ENCODE measurements at regions not wholly inside any gene's neighbourhood (a gene's known extent, or its start where the extent isn't known, plus 50 kb on each side); places are given as distances from the start of the nearest gene placed in this dataset.

- H3K4me1 Mint-ChIP-seq (ENCODE audit: low read depth) = peaks cover 5% of the 10 kb centered on the region
- peaks cover 33% of the 10 kb centered on the region for H3K27me3 Mint-ChIP-seq (ENCODE audit: low read depth)
- no peaks in the 10 kb centered on the region for H3K9me3 Mint-ChIP-seq
- H3K27ac Mint-ChIP-seq = no peak overlapping the region
- no peaks in the 10 kb centered on the region for H3K36me3 Mint-ChIP-seq (ENCODE audit: low read depth)
- no peak for DNase-seq (ENCODE audit: low spot score)
- no peak overlapping the region for H3K4me3 Mint-ChIP-seq
Observed at GRCh38 chr1:172944931-172945330, 105.8 kb downstream of the TNFSF18 start.

GRCh38 chr1:172946814-172947507, 103.8 kb downstream of the TNFSF18 start:
- Mint-ChIP-seq H3K36me3 (ENCODE audit: low read depth) (no peaks in the 10 kb centered on the region), H3K27me3 (ENCODE audit: low read depth) (peaks cover 34% of the 10 kb centered on the region), H3K4me1 (ENCODE audit: low read depth) (peaks cover 5% of the 10 kb centered on the region), H3K9me3 (no peaks in the 10 kb centered on the region), H3K4me3 (no peak overlapping the region), H3K27ac (no peak overlapping the region)
- DNase-seq (ENCODE audit: low spot score) = no peak

GRCh38 chr1:172948457-172948856, 102.3 kb downstream of the TNFSF18 start:
- Mint-ChIP-seq H3K4me1 (ENCODE audit: low read depth) (peaks cover 5% of the 10 kb centered on the region), H3K4me3 (no peak overlapping the region), H3K27ac (no peak overlapping the region), H3K36me3 (ENCODE audit: low read depth) (no peaks in the 10 kb centered on the region), H3K9me3 (no peaks in the 10 kb centered on the region), H3K27me3 (ENCODE audit: low read depth) (peaks cover 40% of the 10 kb centered on the region)
- DNase-seq (ENCODE audit: low spot score) = no peak

- Mint-ChIP-seq H3K36me3 (ENCODE audit: low read depth) (no peaks in the 10 kb centered on the region), H3K4me1 (ENCODE audit: low read depth) (peaks cover 5% of the 10 kb centered on the region), H3K27me3 (ENCODE audit: low read depth) (peaks cover 41% of the 10 kb centered on the region), H3K27ac (no peak overlapping the region), H3K9me3 (no peaks in the 10 kb centered on the region), H3K4me3 (no peak overlapping the region)
- no peak for DNase-seq (ENCODE audit: low spot score)
Observed at GRCh38 chr1:172949096-172949495, 101.6 kb downstream of the TNFSF18 start.

GRCh38 chr1:172950528-172950927, 100.2 kb downstream of the TNFSF18 start:
- Mint-ChIP-seq H3K4me1 (ENCODE audit: low read depth) (peaks cover 5% of the 10 kb centered on the region), H3K9me3 (no peaks in the 10 kb centered on the region), H3K27ac (no peak overlapping the region), H3K27me3 (ENCODE audit: low read depth) (peaks cover 38% of the 10 kb centered on the region), H3K36me3 (ENCODE audit: low read depth) (no peaks in the 10 kb centered on the region), H3K4me3 (no peak overlapping the region)
- DNase-seq (ENCODE audit: low spot score) = no peak

GRCh38 chr1:172951730-172952365, 98.9 kb downstream of the TNFSF18 start:
- no peak for DNase-seq (ENCODE audit: low spot score)
- H3K27ac Mint-ChIP-seq = no peak overlapping the region
- H3K27me3 Mint-ChIP-seq (ENCODE audit: low read depth) = peaks cover 39% of the 10 kb centered on the region
- H3K4me3 Mint-ChIP-seq = no peak overlapping the region
- no peaks in the 10 kb centered on the region for H3K36me3 Mint-ChIP-seq (ENCODE audit: low read depth)
- H3K4me1 Mint-ChIP-seq (ENCODE audit: low read depth) = peaks cover 5% of the 10 kb centered on the region
- no peaks in the 10 kb centered on the region for H3K9me3 Mint-ChIP-seq

GRCh38 chr1:172952516-172952915, 98.2 kb downstream of the TNFSF18 start:
- no peak overlapping the region for H3K4me3 Mint-ChIP-seq
- no peaks in the 10 kb centered on the region for H3K9me3 Mint-ChIP-seq
- DNase-seq (ENCODE audit: low spot score) = no peak
- no peaks in the 10 kb centered on the region for H3K36me3 Mint-ChIP-seq (ENCODE audit: low read depth)
- peaks cover 43% of the 10 kb centered on the region for H3K27me3 Mint-ChIP-seq (ENCODE audit: low read depth)
- H3K27ac Mint-ChIP-seq = no peak overlapping the region
- peaks cover 3% of the 10 kb centered on the region for H3K4me1 Mint-ChIP-seq (ENCODE audit: low read depth)

GRCh38 chr1:172954476-172955150, 96.1 kb downstream of the TNFSF18 start:
- Mint-ChIP-seq H3K4me1 (ENCODE audit: low read depth) (no peaks in the 10 kb centered on the region), H3K9me3 (no peaks in the 10 kb centered on the region), H3K27ac (no peak overlapping the region), H3K36me3 (ENCODE audit: low read depth) (no peaks in the 10 kb centered on the region), H3K27me3 (ENCODE audit: low read depth) (peaks cover 32% of the 10 kb centered on the region), H3K4me3 (no peak overlapping the region)
- DNase-seq (ENCODE audit: low spot score) = no peak

GRCh38 chr1:172955161-172955815, 95.5 kb downstream of the TNFSF18 start:
- Mint-ChIP-seq H3K36me3 (ENCODE audit: low read depth) (no peaks in the 10 kb centered on the region), H3K9me3 (no peaks in the 10 kb centered on the region), H3K4me3 (no peak overlapping the region), H3K27me3 (ENCODE audit: low read depth) (peaks cover 35% of the 10 kb centered on the region), H3K27ac (no peak overlapping the region), H3K4me1 (ENCODE audit: low read depth) (no peaks in the 10 kb centered on the region)
- no peak for DNase-seq (ENCODE audit: low spot score)

GRCh38 chr1:172956871-172957270, 93.9 kb downstream of the TNFSF18 start:
- no peaks in the 10 kb centered on the region for H3K9me3 Mint-ChIP-seq
- DNase-seq (ENCODE audit: low spot score) = no peak

GRCh38 chr1:172957491-172957890, 93.2 kb downstream of the TNFSF18 start:
- H3K27ac Mint-ChIP-seq = no peak overlapping the region
- H3K36me3 Mint-ChIP-seq (ENCODE audit: low read depth) = no peaks in the 10 kb centered on the region
- no peak for DNase-seq (ENCODE audit: low spot score)
- H3K4me1 Mint-ChIP-seq (ENCODE audit: low read depth) = no peaks in the 10 kb centered on the region
- H3K27me3 Mint-ChIP-seq (ENCODE audit: low read depth) = peaks cover 38% of the 10 kb centered on the region
- no peak overlapping the region for H3K4me3 Mint-ChIP-seq
- no peaks in the 10 kb centered on the region for H3K9me3 Mint-ChIP-seq

More at GRCh38 chr1:172956871-172957270, 93.9 kb downstream of the TNFSF18 start:
- H3K4me3 Mint-ChIP-seq = no peak overlapping the region
- H3K4me1 Mint-ChIP-seq (ENCODE audit: low read depth) = no peaks in the 10 kb centered on the region
- peaks cover 40% of the 10 kb centered on the region for H3K27me3 Mint-ChIP-seq (ENCODE audit: low read depth)
- H3K36me3 Mint-ChIP-seq (ENCODE audit: low read depth) = no peaks in the 10 kb centered on the region
- no peak overlapping the region for H3K27ac Mint-ChIP-seq

GRCh38 chr1:172959571-172959970, 91.2 kb downstream of the TNFSF18 start:
- Mint-ChIP-seq H3K9me3 (no peaks in the 10 kb centered on the region), H3K27ac (no peak overlapping the region), H3K4me3 (no peak overlapping the region), H3K27me3 (ENCODE audit: low read depth) (peaks cover 43% of the 10 kb centered on the region), H3K4me1 (ENCODE audit: low read depth) (no peaks in the 10 kb centered on the region), H3K36me3 (ENCODE audit: low read depth) (no peaks in the 10 kb centered on the region)
- no peak for DNase-seq (ENCODE audit: low spot score)

GRCh38 chr1:172960019-172960418, 90.7 kb downstream of the TNFSF18 start:
- Mint-ChIP-seq H3K27me3 (ENCODE audit: low read depth) (peaks cover 45% of the 10 kb centered on the region), H3K36me3 (ENCODE audit: low read depth) (no peaks in the 10 kb centered on the region), H3K9me3 (no peaks in the 10 kb centered on the region), H3K4me3 (no peak overlapping the region), H3K4me1 (ENCODE audit: low read depth) (no peaks in the 10 kb centered on the region), H3K27ac (no peak overlapping the region)
- DNase-seq (ENCODE audit: low spot score) = no peak

Data from T-helper 2 cell treated with Interferon-gamma antibody and Interleukin-4, amounts not matched to agents 5 μg/mL and 100 μg/mL, for 36 hours (primary cell).